ENCODE measurements at regions not wholly inside any gene's neighbourhood (a gene's known extent, or its start where the extent isn't known, plus 50 kb on each side); places are given as distances from the start of the nearest gene placed in this dataset.
A peak's percentile ranks its signal among the peaks of the same experiment; 100 is the strongest.

DNA sequence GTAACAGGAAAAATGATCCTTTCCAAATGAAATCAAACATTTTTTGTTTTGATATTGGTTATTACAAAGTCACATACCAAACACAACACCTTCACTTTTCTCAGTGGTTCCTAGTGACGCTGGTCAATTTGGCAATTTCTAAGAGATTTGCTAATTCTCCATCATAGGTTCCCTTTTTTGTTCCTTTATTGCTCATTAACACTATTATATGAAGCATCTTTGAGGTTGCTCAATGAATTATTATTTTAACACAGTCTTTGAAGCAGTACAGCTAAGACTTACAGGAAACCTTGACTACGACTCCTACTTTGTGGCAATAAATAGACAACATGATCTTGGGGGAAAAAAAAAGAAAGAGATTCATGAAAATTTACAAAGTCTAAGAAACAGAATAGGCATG lies 152.2 kb upstream of the VRK2 start:
- no peak for DNase-seq (ENCODE audit: low read depth)
- TF ChIP-seq, protein P1, sequence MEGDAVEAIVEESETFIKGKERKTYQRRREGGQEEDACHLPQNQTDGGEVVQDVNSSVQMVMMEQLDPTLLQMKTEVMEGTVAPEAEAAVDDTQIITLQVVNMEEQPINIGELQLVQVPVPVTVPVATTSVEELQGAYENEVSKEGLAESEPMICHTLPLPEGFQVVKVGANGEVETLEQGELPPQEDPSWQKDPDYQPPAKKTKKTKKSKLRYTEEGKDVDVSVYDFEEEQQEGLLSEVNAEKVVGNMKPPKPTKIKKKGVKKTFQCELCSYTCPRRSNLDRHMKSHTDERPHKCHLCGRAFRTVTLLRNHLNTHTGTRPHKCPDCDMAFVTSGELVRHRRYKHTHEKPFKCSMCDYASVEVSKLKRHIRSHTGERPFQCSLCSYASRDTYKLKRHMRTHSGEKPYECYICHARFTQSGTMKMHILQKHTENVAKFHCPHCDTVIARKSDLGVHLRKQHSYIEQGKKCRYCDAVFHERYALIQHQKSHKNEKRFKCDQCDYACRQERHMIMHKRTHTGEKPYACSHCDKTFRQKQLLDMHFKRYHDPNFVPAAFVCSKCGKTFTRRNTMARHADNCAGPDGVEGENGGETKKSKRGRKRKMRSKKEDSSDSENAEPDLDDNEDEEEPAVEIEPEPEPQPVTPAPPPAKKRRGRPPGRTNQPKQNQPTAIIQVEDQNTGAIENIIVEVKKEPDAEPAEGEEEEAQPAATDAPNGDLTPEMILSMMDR (IDR thresholded peaks at IDR 0.05; ENCODE audit: low read depth, low read length), result no peak
- TF ChIP-seq MYC (IDR thresholded peaks at IDR 0.05; ENCODE audit: low read depth, low read length), result no peak
- TF ChIP-seq, protein P2, sequence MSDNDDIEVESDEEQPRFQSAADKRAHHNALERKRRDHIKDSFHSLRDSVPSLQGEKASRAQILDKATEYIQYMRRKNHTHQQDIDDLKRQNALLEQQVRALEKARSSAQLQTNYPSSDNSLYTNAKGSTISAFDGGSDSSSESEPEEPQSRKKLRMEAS (IDR thresholded peaks at IDR 0.05; ENCODE audit: low read depth, low read length), result no peak
- no peak for TF ChIP-seq POLR2A (IDR thresholded peaks at IDR 0.05; ENCODE audit: extremely low read depth, insufficient read length)
- H3K4me3 ChIP-seq (ENCODE audit: low read depth, low read length), result no peak overlapping the region

DNA sequence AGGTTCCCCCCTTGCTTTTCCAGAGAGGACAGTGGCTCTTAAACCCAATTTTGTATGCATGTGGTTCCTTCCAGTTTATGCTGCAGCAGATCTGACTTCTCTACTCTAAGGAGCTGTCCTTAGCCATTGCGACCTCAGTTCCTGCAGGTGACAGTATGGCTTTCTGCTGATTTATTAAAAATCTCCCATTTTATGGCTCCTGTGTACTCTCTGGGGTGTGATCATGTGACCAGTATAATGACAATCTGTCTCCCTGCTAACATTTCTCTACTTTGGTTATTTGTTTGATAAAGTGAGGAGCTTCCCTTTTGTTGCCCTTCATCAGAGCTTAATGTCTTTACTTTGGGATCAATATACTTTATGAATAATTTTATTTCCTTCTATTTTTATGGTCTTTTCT lies 148.7 kb upstream of the VRK2 start:
- no peak overlapping the region for H3K4me3 ChIP-seq (ENCODE audit: low read depth, low read length)
- TF ChIP-seq, protein P1 (IDR thresholded peaks at IDR 0.05; ENCODE audit: low read depth, low read length), result no peak
- no peak for TF ChIP-seq POLR2A (IDR thresholded peaks at IDR 0.05; ENCODE audit: extremely low read depth, insufficient read length)
- TF ChIP-seq, protein P2 (IDR thresholded peaks at IDR 0.05; ENCODE audit: low read depth, low read length), result no peak
- TF ChIP-seq MYC (IDR thresholded peaks at IDR 0.05; ENCODE audit: low read depth, low read length), result no peak
- DNase-seq (ENCODE audit: low read depth), result no peak

DNA sequence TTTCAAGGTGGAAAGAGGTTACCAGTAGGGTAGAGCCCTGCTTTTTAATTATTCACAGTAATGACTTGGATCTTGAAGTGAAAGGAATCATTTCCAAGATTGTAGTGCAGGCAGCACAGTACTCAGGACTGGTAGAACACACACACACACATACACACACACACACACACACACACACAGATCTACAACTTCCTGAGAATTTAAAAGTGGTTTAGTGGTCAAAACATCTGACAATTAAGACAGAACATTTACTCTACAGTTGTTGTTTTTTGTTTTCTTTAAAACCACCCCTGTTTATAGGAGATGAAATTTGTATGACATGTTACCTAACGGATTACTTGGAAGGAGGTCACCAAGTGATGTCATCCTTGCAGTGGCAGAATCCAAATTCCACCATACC lies 146.7 kb upstream of the VRK2 start:
- no peak for DNase-seq (ENCODE audit: low read depth)
- TF ChIP-seq, protein P1 (IDR thresholded peaks at IDR 0.05; ENCODE audit: low read depth, low read length), result no peak
- TF ChIP-seq POLR2A (IDR thresholded peaks at IDR 0.05; ENCODE audit: extremely low read depth, insufficient read length) (no peak), MYC (IDR thresholded peaks at IDR 0.05; ENCODE audit: low read depth, low read length) (no peak)
- TF ChIP-seq, protein P2 (IDR thresholded peaks at IDR 0.05; ENCODE audit: low read depth, low read length), result no peak
- no peak overlapping the region for H3K4me3 ChIP-seq (ENCODE audit: low read depth, low read length)

DNA sequence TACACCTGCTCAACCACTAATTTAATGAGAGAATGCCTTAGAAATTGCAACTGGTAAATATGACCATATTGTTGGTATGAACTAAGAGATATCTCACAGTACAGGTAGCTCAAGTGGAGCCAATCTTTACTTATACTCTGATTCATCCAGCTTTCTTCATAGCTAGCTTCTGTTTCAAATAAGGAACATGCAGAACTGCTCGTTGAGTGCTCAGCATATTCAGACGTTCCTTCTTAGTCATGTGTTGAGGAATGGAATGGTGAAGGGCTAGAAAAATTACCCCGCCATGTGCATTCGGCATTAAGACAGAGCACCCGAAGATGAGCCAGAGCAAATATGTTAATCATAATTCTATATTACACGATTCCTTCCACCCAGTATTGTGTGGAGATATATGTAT lies 144.0 kb upstream of the VRK2 start:
- TF ChIP-seq, protein P1 (IDR thresholded peaks at IDR 0.05; ENCODE audit: low read depth, low read length), result no peak
- TF ChIP-seq MYC (IDR thresholded peaks at IDR 0.05; ENCODE audit: low read depth, low read length) (no peak), POLR2A (IDR thresholded peaks at IDR 0.05; ENCODE audit: extremely low read depth, insufficient read length) (no peak)
- TF ChIP-seq, protein P2 (IDR thresholded peaks at IDR 0.05; ENCODE audit: low read depth, low read length), result no peak
- no peak overlapping the region for H3K4me3 ChIP-seq (ENCODE audit: low read depth, low read length)
- DNase-seq (ENCODE audit: low read depth), result no peak

DNA sequence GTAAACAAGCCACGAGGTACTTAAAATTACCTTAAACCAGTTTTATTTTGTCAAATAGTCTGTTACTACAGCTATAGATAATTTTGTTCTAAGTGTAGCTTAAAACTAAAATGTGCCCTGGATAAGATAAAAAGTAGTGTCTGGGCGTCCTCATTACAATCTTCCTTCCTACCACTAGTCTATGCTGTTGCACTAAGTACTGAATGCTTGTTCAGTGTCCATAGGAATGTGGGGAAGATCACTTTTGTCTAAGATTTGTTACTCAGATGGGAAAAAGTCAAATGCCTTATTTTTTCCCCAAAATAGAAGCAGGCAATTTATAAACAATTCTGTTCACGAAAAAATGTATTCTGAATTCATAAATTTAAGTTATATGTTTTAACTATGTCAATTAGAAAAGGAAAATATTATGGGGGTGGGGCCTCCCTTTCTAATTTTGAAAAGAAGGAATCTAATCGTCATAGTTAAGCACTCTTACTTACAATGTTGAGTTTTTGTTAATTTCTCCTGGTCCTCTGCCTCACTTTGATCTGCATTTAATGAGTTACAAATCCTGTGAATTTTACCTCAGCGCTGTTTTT lies 140.4 kb upstream of the VRK2 start:
- no peak overlapping the region for H3K4me3 ChIP-seq (ENCODE audit: low read depth, low read length)
- TF ChIP-seq, protein P1 (IDR thresholded peaks at IDR 0.05; ENCODE audit: low read depth, low read length), result peak; percentile 74
- TF ChIP-seq, protein P2 (IDR thresholded peaks at IDR 0.05; ENCODE audit: low read depth, low read length), result no peak
- TF ChIP-seq MYC (IDR thresholded peaks at IDR 0.05; ENCODE audit: low read depth, low read length) (no peak), POLR2A (IDR thresholded peaks at IDR 0.05; ENCODE audit: extremely low read depth, insufficient read length) (no peak)
- peak; percentile 55 for DNase-seq (ENCODE audit: low read depth)

Measured in NB4 (cell line).